DND-41 (cell line): ENCODE measurements at regions not wholly inside any gene's neighbourhood (a gene's known extent, or its start where the extent isn't known, plus 50 kb on each side); places are given as distances from the start of the nearest gene placed in this dataset.
"Not testable (repeated sequence)": the region's sequence is repeated elsewhere in the genome, so short reads cannot be mapped to it uniquely, and the experiment has no call there.

ENCODE experiments used
- ATAC-seq: fragments of 200-7000 bp; cut with Tn5 transposase; 3 replicates; pipeline ENCODE4 v1.9.1; 2021; ENCODE audit warnings: low read depth; ENCODE audit not compliant: insufficient read depth
- DNase-seq: peaks from one replicate; pipeline ENCODE4 v3.0.0-alpha.2; 2020
- H2AFZ ChIP-seq: 2 replicates; pipeline ENCODE4 v1.6.0; 2012; ENCODE audit warnings: low read depth, low read length
- H3K27ac ChIP-seq: 2 replicates; pipeline ENCODE4 v1.5.1; 2012; ENCODE audit warnings: low read length, inconsistent platforms
- H3K27me3 ChIP-seq: fragments of 200-600 bp; sonication (generic); 2 replicates; pipeline ENCODE4 v1.6.0; 2012; ENCODE audit warnings: low read length, mild to moderate bottlenecking, inconsistent platforms; ENCODE audit not compliant: insufficient read depth, poor library complexity
- H3K36me3 ChIP-seq: 2 replicates; pipeline ENCODE4 v1.5.1; 2012; ENCODE audit warnings: low read length, inconsistent platforms; ENCODE audit not compliant: insufficient read depth
- H3K4me1 ChIP-seq: 2 replicates; pipeline ENCODE4 v1.5.1; 2012; ENCODE audit warnings: mild to moderate bottlenecking, low read length; ENCODE audit not compliant: insufficient read depth
- H3K4me2 ChIP-seq: 2 replicates; pipeline ENCODE4 v1.6.0; 2012; ENCODE audit warnings: mild to moderate bottlenecking, moderate library complexity, low read length, inconsistent platforms; ENCODE audit not compliant: insufficient read depth
- H3K4me3 ChIP-seq, 2 experiments: fragments of 200-600 bp in 1 of 2; shearing (Covaris generic) in 1 of 2; 2 replicates each; pipeline ENCODE4 v1.5.1; 2012 to 2016; ENCODE audit warnings: inconsistent platforms in 2 of 2, low read length in 2 of 2, mild to moderate bottlenecking in 2 of 2, low read depth in 1 of 2, moderate library complexity in 1 of 2
- H3K79me2 ChIP-seq: 2 replicates; pipeline ENCODE4 v1.6.0; 2012; ENCODE audit warnings: low read length, inconsistent platforms; ENCODE audit not compliant: insufficient read depth
- H3K9ac ChIP-seq: 2 replicates; pipeline ENCODE4 v1.6.0; 2012; ENCODE audit warnings: low read depth, mild to moderate bottlenecking, inconsistent platforms, low read length, moderate library complexity
- H3K9me3 ChIP-seq: 2 replicates; pipeline ENCODE4 v1.5.1; 2012; ENCODE audit warnings: low read length, moderate library complexity, mild to moderate bottlenecking, inconsistent platforms; ENCODE audit not compliant: insufficient read depth, severe bottlenecking
- H4K20me1 ChIP-seq: 2 replicates; pipeline ENCODE4 v1.6.0; 2012; ENCODE audit warnings: low read length; ENCODE audit not compliant: insufficient read depth
- CTCF ChIP-seq: IDR thresholded peaks from 2 replicates; pipeline ENCODE4 v1.5.1; 2012; ENCODE audit warnings: borderline replicate concordance, low read length, moderate library complexity, mild to moderate bottlenecking; ENCODE audit not compliant: poor library complexity, severe bottlenecking; ENCODE audit errors: extremely low read depth
- EZH2 ChIP-seq: IDR thresholded peaks from 3 replicates; pipeline ENCODE4 v1.6.1; 2012; ENCODE audit warnings: borderline replicate concordance, low read depth, mild to moderate bottlenecking, moderate library complexity, low read length, inconsistent platforms; ENCODE audit not compliant: severe bottlenecking

- Histone ChIP-seq H3K9ac (no peak overlapping the region), H3K27ac (no peak overlapping the region), H3K36me3 (no peaks in the 10 kb centered on the region), H3K4me1 (no peaks in the 10 kb centered on the region), H2AFZ (no peak overlapping the region), H3K4me3 (no peak overlapping the region), H3K4me2 (no peak overlapping the region), H3K79me2 (no peaks in the 10 kb centered on the region), H3K27me3 (no peaks in the 10 kb centered on the region), H4K20me1 (no peaks in the 10 kb centered on the region), H3K9me3 (no peaks in the 10 kb centered on the region)
- TF ChIP-seq CTCF (no peak), EZH2 (no peak)
- DNase-seq = no peak
- ATAC-seq = no peak
Measured at GRCh38 chr12:93006471-93007208, 77.5 kb upstream of the EEA1 start.

- Histone ChIP-seq H3K4me1 (no peaks in the 10 kb centered on the region), H3K27ac (no peak overlapping the region), H3K27me3 (no peaks in the 10 kb centered on the region), H3K79me2 (no peaks in the 10 kb centered on the region), H3K9ac (no peak overlapping the region), H2AFZ (no peak overlapping the region), H3K36me3 (no peaks in the 10 kb centered on the region), H4K20me1 (no peaks in the 10 kb centered on the region), H3K9me3 (no peaks in the 10 kb centered on the region), H3K4me3 (no peak overlapping the region), H3K4me2 (no peak overlapping the region)
- DNase-seq (no peak), ATAC-seq (no peak)
- TF ChIP-seq CTCF (no peak), EZH2 (no peak)
Measured at GRCh38 chr12:93007544-93007943, 78.4 kb upstream of the EEA1 start.

GRCh38 chr12:93008044-93008778 lies 79.1 kb upstream of the EEA1 start:
- no peaks in the 10 kb centered on the region for H3K4me1 ChIP-seq
- H2AFZ ChIP-seq = no peak overlapping the region
- H3K4me2 ChIP-seq = no peak overlapping the region
- H3K27me3 ChIP-seq = no peaks in the 10 kb centered on the region
- ATAC-seq (no peak), DNase-seq (no peak)
- no peak overlapping the region for H3K9ac ChIP-seq
- H4K20me1 ChIP-seq = no peaks in the 10 kb centered on the region
- no peaks in the 10 kb centered on the region for H3K9me3 ChIP-seq
- H3K27ac ChIP-seq = no peak overlapping the region
- TF ChIP-seq EZH2 = no peak
- no peak for TF ChIP-seq CTCF
- H3K4me3 ChIP-seq = no peak overlapping the region
- no peaks in the 10 kb centered on the region for H3K79me2 ChIP-seq
- no peaks in the 10 kb centered on the region for H3K36me3 ChIP-seq

- H3K9me3 ChIP-seq, H3K9ac ChIP-seq, ATAC-seq, H2AFZ ChIP-seq, H3K79me2 ChIP-seq, H3K4me1 ChIP-seq, H3K36me3 ChIP-seq, H4K20me1 ChIP-seq, H3K27ac ChIP-seq, H3K4me2 ChIP-seq, H3K27me3 ChIP-seq, DNase-seq, H3K4me3 ChIP-seq: not testable (repeated sequence)
Measured at GRCh38 chr12:93008880-93009279, 79.8 kb upstream of the EEA1 start.
